OCI-LY7 (cell line): ENCODE measurements at regions not wholly inside any gene's neighbourhood (a gene's known extent, or its start where the extent isn't known, plus 50 kb on each side); places are given as distances from the start of the nearest gene placed in this dataset.

ENCODE experiments used
- BruUV-seq: library from RNA; stranded (reverse); fragments of 400-500 nt; replicated peaks from 2 replicates; lab custom pipeline; 2021; lab: Mats Ljungman, UMichigan
- CTCF ChIA-PET: fragments of 300-600 bp; sonication (Branson Sonifier 250); formaldehyde crosslinking; loops from one replicate; lab custom pipeline; 2022; ENCODE audit warnings: antibody characterized with exemption; ENCODE audit not compliant: unreplicated experiment; lab: Charles Lee
- POLR2A ChIA-PET: fragments of 300-600 bp; sonication (Branson Sonifier 250); formaldehyde crosslinking; loops from one replicate; lab custom pipeline; 2022; ENCODE audit warnings: antibody characterized with exemption; lab: Charles Lee
- DNase-seq: peaks from one replicate; pipeline ENCODE4 v3.0.0-alpha.2; 2015; ENCODE audit warnings: low spot score
- H2AFZ ChIP-seq: fragments of 200-600 bp; sonication (generic), shearing (Covaris generic); 2 replicates; pipeline ENCODE4 v1.6.1; 2014; ENCODE audit warnings: mild to moderate bottlenecking, antibody characterized with exemption, low read length, moderate library complexity
- H3K27ac ChIP-seq: fragments of 200-600 bp; sonication (generic); 2 replicates; pipeline ENCODE4 v1.5.1; 2014; ENCODE audit warnings: mixed run types, low read depth, mild to moderate bottlenecking, moderate library complexity, low read length, inconsistent platforms; ENCODE audit not compliant: poor library complexity, severe bottlenecking
- H3K36me3 ChIP-seq: fragments of 200-600 bp; sonication (generic); 2 replicates; pipeline ENCODE4 v1.6.1; 2014; ENCODE audit warnings: mild to moderate bottlenecking, antibody characterized with exemption, low read length, moderate library complexity, mixed read lengths; ENCODE audit not compliant: insufficient read depth
- H3K4me1 ChIP-seq: fragments of 200-600 bp; sonication (generic); 2 replicates; pipeline ENCODE4 v1.5.1; 2014; ENCODE audit warnings: mild to moderate bottlenecking, low read length; ENCODE audit not compliant: insufficient read depth, poor library complexity, severe bottlenecking
- H3K4me2 ChIP-seq: fragments of 200-600 bp; sonication (generic); 2 replicates; pipeline ENCODE4 v1.6.1; 2014; ENCODE audit warnings: mild to moderate bottlenecking, low read length
- H3K4me3 ChIP-seq: fragments of 200-600 bp; sonication (generic); 2 replicates; pipeline ENCODE4 v1.5.1; 2014; ENCODE audit warnings: mild to moderate bottlenecking, low read depth, low read length; ENCODE audit not compliant: poor library complexity, severe bottlenecking
- H3K79me2 ChIP-seq: fragments of 200-600 bp; sonication (generic); 2 replicates; pipeline ENCODE4 v1.6.1; 2016; ENCODE audit warnings: low read depth, mild to moderate bottlenecking, low read length, moderate library complexity, mixed read lengths; ENCODE audit not compliant: insufficient read depth
- H3K9me2 ChIP-seq: fragments of 200-600 bp; sonication (generic); 2 replicates; pipeline ENCODE4 v1.6.1; 2016; ENCODE audit warnings: mild to moderate bottlenecking, low read length, mixed read lengths; ENCODE audit not compliant: insufficient read depth
- H3K9me3 ChIP-seq: fragments of 200-600 bp; sonication (generic); 2 replicates; pipeline ENCODE4 v1.6.1; 2014; ENCODE audit warnings: mild to moderate bottlenecking, mixed run types, low read length, mixed read lengths
- H4K20me1 ChIP-seq: fragments of 200-600 bp; sonication (generic); 2 replicates; pipeline ENCODE4 v1.6.1; 2014; ENCODE audit warnings: mild to moderate bottlenecking, antibody characterized with exemption, low read length, moderate library complexity, mixed read lengths; ENCODE audit not compliant: insufficient read depth
- EZH2phosphoT487 ChIP-seq: fragments of 200-600 bp; sonication (generic); IDR thresholded peaks from 2 replicates; pipeline ENCODE4 v1.6.1; 2018; ENCODE audit warnings: low read depth, borderline replicate concordance, mild to moderate bottlenecking, mixed run types, antibody characterized with exemption, low read length, moderate library complexity, mixed read lengths
- intact Hi-C: fragments of 100-400 bp; cut with micrococcal nuclease; formaldehyde crosslinking; loops from one replicate; pipeline ENCODE4 v1.10.0; 2022; ENCODE audit not compliant: unreplicated experiment
- TF ChIP-seq, protein P1 (sequence below): fragments of 200-600 bp; sonication (generic); conservative IDR thresholded peaks from 2 replicates; pipeline ENCODE4 v1.5.1; 2014; ENCODE audit warnings: mild to moderate bottlenecking, antibody characterized with exemption, low read length, moderate library complexity, mixed read lengths

GRCh38 chr5:173714551-173715428, 98.3 kb upstream of the BOD1 start:
- no peaks in the 10 kb centered on the region for H3K9me3 ChIP-seq
- H3K79me2 ChIP-seq, result no peaks in the 10 kb centered on the region
- TF ChIP-seq EZH2phosphoT487, result no peak
- TF ChIP-seq, protein P1, sequence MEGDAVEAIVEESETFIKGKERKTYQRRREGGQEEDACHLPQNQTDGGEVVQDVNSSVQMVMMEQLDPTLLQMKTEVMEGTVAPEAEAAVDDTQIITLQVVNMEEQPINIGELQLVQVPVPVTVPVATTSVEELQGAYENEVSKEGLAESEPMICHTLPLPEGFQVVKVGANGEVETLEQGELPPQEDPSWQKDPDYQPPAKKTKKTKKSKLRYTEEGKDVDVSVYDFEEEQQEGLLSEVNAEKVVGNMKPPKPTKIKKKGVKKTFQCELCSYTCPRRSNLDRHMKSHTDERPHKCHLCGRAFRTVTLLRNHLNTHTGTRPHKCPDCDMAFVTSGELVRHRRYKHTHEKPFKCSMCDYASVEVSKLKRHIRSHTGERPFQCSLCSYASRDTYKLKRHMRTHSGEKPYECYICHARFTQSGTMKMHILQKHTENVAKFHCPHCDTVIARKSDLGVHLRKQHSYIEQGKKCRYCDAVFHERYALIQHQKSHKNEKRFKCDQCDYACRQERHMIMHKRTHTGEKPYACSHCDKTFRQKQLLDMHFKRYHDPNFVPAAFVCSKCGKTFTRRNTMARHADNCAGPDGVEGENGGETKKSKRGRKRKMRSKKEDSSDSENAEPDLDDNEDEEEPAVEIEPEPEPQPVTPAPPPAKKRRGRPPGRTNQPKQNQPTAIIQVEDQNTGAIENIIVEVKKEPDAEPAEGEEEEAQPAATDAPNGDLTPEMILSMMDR, result no peak
- no peak overlapping the region for H3K27ac ChIP-seq
- BruUV-seq, result no TSS peak
- DNase-seq, result no peak
- H3K9me2 ChIP-seq, result no peaks in the 10 kb centered on the region
- H3K36me3 ChIP-seq, result no peaks in the 10 kb centered on the region
- intact Hi-C loops, result no loop called here
- peaks cover 54% of the 10 kb centered on the region for H3K4me1 ChIP-seq
- POLR2A ChIA-PET, result interaction anchor here (1.1 kb wide), 1 partner anchor 27 kb away, joined by 4 read pairs; no protein-coding TSS in a partner anchor
- H3K4me3 ChIP-seq, result no peak overlapping the region
- peak overlapping the region; percentile 36; the same call in 1 of the 2 replicates for H3K4me2 ChIP-seq
- peak overlapping the region; percentile 11; the same call in 1 of the 2 replicates for H2AFZ ChIP-seq
- no peaks in the 10 kb centered on the region for H4K20me1 ChIP-seq
- CTCF ChIA-PET, result interaction anchor here (0.6 to 1.0 kb wide), 2 partner anchors 39 to 209 kb away, joined by 3 read pairs; no protein-coding TSS in a partner anchor

- intact Hi-C loops, result no loop called here
- Histone ChIP-seq H3K9me3 (no peaks in the 10 kb centered on the region), H3K4me1 (peaks cover 63% of the 10 kb centered on the region), H3K36me3 (no peaks in the 10 kb centered on the region), H3K27ac (no peak overlapping the region), H3K4me2 (no peak overlapping the region), H3K4me3 (no peak overlapping the region), H3K79me2 (no peaks in the 10 kb centered on the region), H3K9me2 (no peaks in the 10 kb centered on the region), H2AFZ (no peak overlapping the region), H4K20me1 (no peaks in the 10 kb centered on the region)
- BruUV-seq, result no TSS peak
- DNase-seq, result no peak
- CTCF ChIA-PET, result no interaction called here
- TF ChIP-seq, protein P1, result no peak
- TF ChIP-seq EZH2phosphoT487, result no peak
- POLR2A ChIA-PET, result interaction anchor here (0.5 kb wide), 1 partner anchor 16 kb away, joined by 7 read pairs; no protein-coding TSS in a partner anchor
These were observed 99.2 kb upstream of the BOD1 start for GRCh38 chr5:173715607-173716006.
